Neuronal stem cell (in vitro differentiated cells): ENCODE measurements at regions not wholly inside any gene's neighbourhood (a gene's known extent, or its start where the extent isn't known, plus 50 kb on each side); places are given as distances from the start of the nearest gene placed in this dataset.

Source experiments
- DNase-seq: peaks from one replicate; pipeline ENCODE4 v3.0.0-alpha.2; 2013; ENCODE audit warnings: low spot score
- H2AFZ ChIP-seq: one replicate; pipeline ENCODE4 v1.6.1; 2013; ENCODE audit warnings: mild to moderate bottlenecking, low read length, inconsistent platforms
- H2AK5ac ChIP-seq: 2 replicates; pipeline ENCODE4 v1.6.1; 2013; ENCODE audit warnings: low read depth, mild to moderate bottlenecking, inconsistent platforms, low read length, moderate library complexity, mixed read lengths
- H2BK120ac ChIP-seq: 2 replicates; pipeline ENCODE4 v1.6.1; 2013; ENCODE audit warnings: low read depth, mild to moderate bottlenecking, inconsistent platforms, low read length, moderate library complexity, mixed read lengths
- H2BK12ac ChIP-seq: one replicate; pipeline ENCODE4 v1.6.1; 2013; ENCODE audit warnings: low read length, inconsistent platforms
- H2BK15ac ChIP-seq: 2 replicates; pipeline ENCODE4 v1.6.1; 2013; ENCODE audit warnings: mild to moderate bottlenecking, low read length, inconsistent platforms, mixed read lengths
- H2BK5ac ChIP-seq: one replicate; pipeline ENCODE4 v1.6.1; 2013; ENCODE audit warnings: inconsistent platforms, mild to moderate bottlenecking, low read length, moderate library complexity
- H3K14ac ChIP-seq: one replicate; pipeline ENCODE4 v1.6.1; 2013; ENCODE audit warnings: low read length, inconsistent platforms
- H3K18ac ChIP-seq: 2 replicates; pipeline ENCODE4 v1.6.1; 2013; ENCODE audit warnings: low read length, inconsistent platforms
- H3K23ac ChIP-seq: 2 replicates; pipeline ENCODE4 v1.6.1; 2013; ENCODE audit warnings: low read depth, mild to moderate bottlenecking, mixed read lengths, low read length, inconsistent platforms; ENCODE audit not compliant: poor library complexity
- H3K27ac ChIP-seq: replicated peaks from 3 replicates; pipeline ENCODE4 v1.5.1; 2013; ENCODE audit warnings: low read length, inconsistent platforms
- H3K27me3 ChIP-seq, 3 experiments: 2 replicates each; pipeline ENCODE4 v1.6.1; 2013; ENCODE audit warnings: low read length in 3 of 3, mild to moderate bottlenecking in 2 of 3, inconsistent platforms in 1 of 3, low read depth in 1 of 3, mixed read lengths in 1 of 3, moderate library complexity in 1 of 3; ENCODE audit not compliant: control insufficient read depth in 3 of 3, insufficient read depth in 3 of 3
- H3K36me3 ChIP-seq, 2 donors: replicated peaks in 1 of 2; 2 replicates each; pipeline ENCODE4 v1.6.1; 2013; ENCODE audit warnings: low read length in 2 of 2; ENCODE audit not compliant: control insufficient read depth in 2 of 2, insufficient read depth in 2 of 2
- H3K4ac ChIP-seq: 2 replicates; pipeline ENCODE4 v1.6.1; 2013; ENCODE audit warnings: inconsistent platforms, mild to moderate bottlenecking, low read length, moderate library complexity
- H3K4me1 ChIP-seq, 2 donors: 1 replicate in 1 of 2; 2 replicates in 1 of 2; pipeline ENCODE4 v1.6.1; 2013; ENCODE audit warnings: low read length in 2 of 2, low read depth in 1 of 2; ENCODE audit not compliant: control insufficient read depth in 2 of 2, insufficient read depth in 1 of 2
- H3K4me2 ChIP-seq: one replicate; pipeline ENCODE4 v1.6.1; 2013; ENCODE audit warnings: mild to moderate bottlenecking, low read length, inconsistent platforms; ENCODE audit not compliant: insufficient read depth, poor library complexity, severe bottlenecking
- H3K4me3 ChIP-seq, 2 donors: 2 replicates each; pipeline ENCODE4 v1.5.1; 2013; ENCODE audit warnings: low read length in 2 of 2, mild to moderate bottlenecking in 2 of 2, inconsistent platforms in 1 of 2, moderate library complexity in 1 of 2
- H3K79me1 ChIP-seq: one replicate; pipeline ENCODE4 v1.6.1; 2013; ENCODE audit warnings: low read depth, mild to moderate bottlenecking, inconsistent platforms, low read length, moderate library complexity
- H3K9ac ChIP-seq: one replicate; pipeline ENCODE4 v1.6.1; 2013; ENCODE audit warnings: mild to moderate bottlenecking, low read depth, low read length, inconsistent platforms; ENCODE audit not compliant: poor library complexity
- H3K9me3 ChIP-seq, 2 donors: replicated peaks in 1 of 2; 2 replicates each; pipeline versions ENCODE3 to v1.6.1; 2013; ENCODE audit warnings: low read length in 2 of 2, mild to moderate bottlenecking in 2 of 2, inconsistent platforms in 1 of 2, low read depth in 1 of 2, mixed read lengths in 1 of 2, moderate library complexity in 1 of 2; ENCODE audit not compliant: control insufficient read depth in 2 of 2, insufficient read depth in 1 of 2
- H4K8ac ChIP-seq: one replicate; pipeline ENCODE4 v1.6.1; 2013; ENCODE audit warnings: low read depth, mild to moderate bottlenecking, inconsistent platforms, low read length, moderate library complexity
- H4K91ac ChIP-seq: one replicate; pipeline ENCODE4 v1.6.1; 2013; ENCODE audit warnings: low read length, low read depth, mild to moderate bottlenecking, inconsistent platforms; ENCODE audit not compliant: poor library complexity
- WGBS, 2 donors: extraction: QIAGEN DNeasy Blood & Tissue Kit; methylation state at CpG; one replicate each; pipeline ENCODE4 v1.1.7; 2013; ENCODE audit warnings: missing lambda C conversion rate in 2 of 2, mixed read lengths in 1 of 2; ENCODE audit not compliant: insufficient read length in 2 of 2, insufficient replicate concordance in 1 of 2; ENCODE audit errors: extremely low coverage in 2 of 2; 5-methylcytosine and 5-hydroxymethylcytosine counted together

DNA sequence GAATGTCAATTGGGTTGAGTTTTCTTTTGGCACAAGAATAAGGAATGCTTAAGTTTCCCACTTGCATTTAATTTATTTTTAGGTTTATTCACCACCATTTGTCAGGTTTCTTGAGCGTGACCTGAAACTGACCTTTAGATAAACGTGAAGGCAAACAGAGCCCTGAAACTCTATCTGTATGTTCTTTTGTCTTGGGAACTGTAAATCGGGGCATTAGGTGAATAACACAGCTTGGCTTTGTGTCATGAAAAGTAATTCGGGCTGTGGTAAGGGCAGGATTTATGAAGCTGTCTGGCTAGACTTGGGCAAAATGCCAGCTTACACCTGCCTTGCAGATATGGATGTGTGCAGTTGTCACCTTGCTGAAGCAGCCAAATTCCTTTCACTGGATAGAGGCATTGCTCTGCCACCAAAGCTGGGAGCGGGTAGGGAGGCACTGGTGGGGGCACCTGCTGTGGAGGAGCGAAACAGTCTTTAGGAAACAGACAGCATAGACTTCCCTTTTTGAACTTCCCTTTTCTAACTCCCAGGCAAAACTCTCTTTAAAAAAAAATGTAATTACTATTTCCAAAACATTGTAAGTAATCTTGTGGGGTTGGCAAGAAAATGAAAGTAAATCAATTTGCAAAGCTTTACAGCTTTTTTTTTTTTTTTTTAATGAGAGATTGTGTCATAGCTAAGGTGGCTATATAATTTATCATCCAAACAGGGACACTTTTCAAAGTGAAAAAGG is 545.2 kb downstream of the CSNK1G3 start:
- Histone ChIP-seq H2AFZ (no peak overlapping the region), H3K79me1 (no peaks in the 10 kb centered on the region), H2BK120ac (no peak overlapping the region), H3K9me3 (peaks cover 0 to 2% of the 10 kb centered on the region in 2 donors), H3K18ac (no peak overlapping the region), H3K4me1 (peaks cover 0 to 6% of the 10 kb centered on the region in 2 donors), H2BK12ac (no peak overlapping the region), H4K91ac (no peak overlapping the region), H2BK5ac (no peak overlapping the region), H3K27me3 (no peaks in the 10 kb centered on the region), H3K23ac (no peak overlapping the region), H2AK5ac (no peak overlapping the region), H2BK15ac (no peak overlapping the region), H4K8ac (no peak overlapping the region), H3K4ac (no peak overlapping the region), H3K4me3 (no peak overlapping the region), H3K9ac (no peak overlapping the region), H3K36me3 (no peaks in the 10 kb centered on the region), H3K27ac (no peak overlapping the region), H3K4me2 (no peak overlapping the region), H3K14ac (no peak overlapping the region)
- WGBS, 2 donors, result no CpG with 5 or more reads among the region's 6 CpGs
- no peak for DNase-seq

DNA sequence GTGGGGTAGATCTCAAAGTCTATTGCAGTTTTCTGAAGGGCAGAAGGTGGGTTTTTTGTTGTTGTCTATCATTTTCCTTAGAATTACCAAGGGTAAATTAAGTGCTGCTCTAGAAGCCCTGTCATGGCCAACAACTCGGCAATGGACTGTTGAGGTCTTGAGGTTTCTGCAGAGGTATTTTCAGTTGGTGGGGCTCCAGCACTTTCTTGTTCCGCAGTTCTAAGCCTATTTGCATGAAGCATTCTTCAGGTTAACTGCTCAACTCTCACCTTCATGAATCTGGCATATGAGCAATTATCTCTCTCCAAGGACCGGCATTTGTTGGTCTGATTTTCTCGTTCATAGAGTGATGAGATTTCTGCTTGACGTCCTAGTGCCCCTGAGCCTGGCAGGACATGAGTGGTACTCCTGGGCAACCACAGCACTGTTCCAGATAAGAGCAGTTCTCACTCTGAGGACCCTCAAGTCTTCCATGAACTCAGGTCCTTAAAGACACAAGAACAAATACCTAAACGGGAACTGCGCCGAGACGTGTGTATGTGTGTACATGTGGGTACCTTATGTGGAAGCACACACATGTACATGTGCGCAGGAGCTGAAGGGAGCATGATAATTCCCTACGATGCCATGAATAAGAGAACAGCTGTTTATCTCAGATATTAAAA is 544.5 kb downstream of the CSNK1G3 start:
- no peak overlapping the region for H2BK12ac ChIP-seq
- H3K4me3 ChIP-seq, result no peak overlapping the region
- no peaks in the 10 kb centered on the region for H3K27me3 ChIP-seq
- no peak overlapping the region for H4K91ac ChIP-seq
- H2BK15ac ChIP-seq, result no peak overlapping the region
- no peak overlapping the region for H3K27ac ChIP-seq
- H3K23ac ChIP-seq, result no peak overlapping the region
- no peak overlapping the region for H3K14ac ChIP-seq
- H3K4me1 ChIP-seq, result peaks cover 1 to 6% of the 10 kb centered on the region in 2 donors
- H2AFZ ChIP-seq, result no peak overlapping the region
- H3K4ac ChIP-seq, result no peak overlapping the region
- no peak overlapping the region for H4K8ac ChIP-seq
- no CpG with 5 or more reads among the region's 11 CpGs for WGBS, 2 donors
- no peak overlapping the region for H3K18ac ChIP-seq
- H3K9me3 ChIP-seq, result peaks cover 0 to 2% of the 10 kb centered on the region in 2 donors
- H3K36me3 ChIP-seq, result no peaks in the 10 kb centered on the region
- no peak overlapping the region for H2AK5ac ChIP-seq
- H3K9ac ChIP-seq, result no peak overlapping the region
- H3K79me1 ChIP-seq, result no peaks in the 10 kb centered on the region
- no peak overlapping the region for H2BK5ac ChIP-seq
- H2BK120ac ChIP-seq, result no peak overlapping the region
- DNase-seq, result no peak
- H3K4me2 ChIP-seq, result no peak overlapping the region

DNA sequence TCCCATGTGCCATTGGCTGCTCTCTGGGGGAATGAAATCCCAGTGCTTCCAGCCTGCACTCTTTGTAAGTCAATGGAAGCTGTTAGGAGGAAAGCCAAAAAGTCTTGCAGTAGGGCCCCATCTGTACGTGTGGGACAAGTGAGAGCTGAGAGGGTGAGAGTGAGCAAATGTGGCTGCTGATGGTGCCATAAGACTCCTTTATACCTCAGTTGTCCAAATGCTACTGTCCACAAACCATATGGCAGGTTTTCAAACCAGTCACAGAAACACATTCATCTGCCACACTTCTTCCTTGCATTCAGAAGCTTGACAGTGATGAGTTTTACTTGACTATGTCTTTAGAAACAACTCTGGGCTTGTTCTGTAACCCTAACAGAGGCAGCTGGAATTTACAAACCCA is 543.8 kb downstream of the CSNK1G3 start:
- no peak overlapping the region for H2BK12ac ChIP-seq
- no peak overlapping the region for H3K27ac ChIP-seq
- H3K9ac ChIP-seq, result no peak overlapping the region
- no peak overlapping the region for H2BK5ac ChIP-seq
- no peaks in the 10 kb centered on the region for H3K27me3 ChIP-seq
- no peak overlapping the region for H2AFZ ChIP-seq
- H3K4ac ChIP-seq, result no peak overlapping the region
- H3K4me2 ChIP-seq, result no peak overlapping the region
- H3K4me3 ChIP-seq, result no peak overlapping the region
- H2AK5ac ChIP-seq, result no peak overlapping the region
- H3K4me1 ChIP-seq, result peaks cover 1 to 6% of the 10 kb centered on the region in 2 donors
- no peak overlapping the region for H3K14ac ChIP-seq
- no peak overlapping the region for H4K91ac ChIP-seq
- no peak overlapping the region for H4K8ac ChIP-seq
- no peak overlapping the region for H2BK120ac ChIP-seq
- H3K23ac ChIP-seq, result no peak overlapping the region
- H3K18ac ChIP-seq, result no peak overlapping the region
- H3K79me1 ChIP-seq, result no peaks in the 10 kb centered on the region
- H2BK15ac ChIP-seq, result no peak overlapping the region
- H3K9me3 ChIP-seq, result peaks cover 0 to 2% of the 10 kb centered on the region in 2 donors
- H3K36me3 ChIP-seq, result no peaks in the 10 kb centered on the region
- WGBS, 2 donors, result no CpG with 5 or more reads among the region's 1 CpG
- DNase-seq, result no peak

DNA sequence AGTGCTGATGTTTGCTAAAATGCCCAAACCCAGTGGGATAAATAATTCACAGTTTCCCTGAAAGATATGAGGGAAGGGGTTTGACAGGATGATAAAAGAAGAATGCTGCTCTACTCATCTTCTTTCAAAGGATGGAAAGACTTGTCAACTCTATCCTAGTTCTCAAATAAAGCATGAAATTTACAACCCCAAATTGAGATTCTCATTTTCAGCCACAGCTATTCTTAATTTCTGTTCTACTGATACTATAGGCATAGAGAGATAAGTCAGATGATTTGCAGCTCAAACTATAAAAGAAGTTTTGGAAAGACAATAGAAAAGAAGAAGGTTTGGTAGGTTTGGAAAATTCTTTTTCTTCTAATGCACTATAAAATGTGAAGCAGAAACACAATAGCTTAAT is 542.6 kb downstream of the CSNK1G3 start:
- Histone ChIP-seq H3K4ac (no peak overlapping the region), H2BK15ac (no peak overlapping the region), H3K14ac (no peak overlapping the region), H3K23ac (no peak overlapping the region), H3K9ac (no peak overlapping the region), H3K27ac (no peak overlapping the region), H3K4me2 (no peak overlapping the region), H2AK5ac (no peak overlapping the region), H3K9me3 (peaks cover 0 to 2% of the 10 kb centered on the region in 2 donors), H3K27me3 (no peaks in the 10 kb centered on the region), H2BK120ac (no peak overlapping the region), H2BK12ac (no peak overlapping the region), H3K79me1 (no peaks in the 10 kb centered on the region), H3K4me1 (peaks cover 1 to 6% of the 10 kb centered on the region in 2 donors), H2AFZ (no peak overlapping the region), H2BK5ac (no peak overlapping the region), H3K18ac (no peak overlapping the region), H4K8ac (no peak overlapping the region), H4K91ac (no peak overlapping the region), H3K36me3 (no peaks in the 10 kb centered on the region), H3K4me3 (no peak overlapping the region)
- DNase-seq, result no peak
